Activated CD8-positive, alpha-beta memory T cell treated with anti-CD3 and anti-CD28 coated beads, Interleukin-2, amount 50 U/mL, for 1 hour (primary cell): ENCODE measurements at regions not wholly inside any gene's neighbourhood (a gene's known extent, or its start where the extent isn't known, plus 50 kb on each side); places are given as distances from the start of the nearest gene placed in this dataset.

Source experiments
- DNase-seq: peaks from one replicate; pipeline ENCODE4 v3.0.0-alpha.2; 2020; ENCODE audit errors: extremely low read depth

- DNase-seq, result no peak
These were observed 136.8 kb upstream of the AFF2 start for GRCh38 chrX:148363471-148364235.

GRCh38 chrX:148365233-148365632, 135.2 kb upstream of the AFF2 start:
- no peak for DNase-seq

- no peak for DNase-seq
These were observed 129.1 kb upstream of the AFF2 start for GRCh38 chrX:148371291-148371690.

- no peak for DNase-seq
These were observed 127.5 kb upstream of the AFF2 start for GRCh38 chrX:148372925-148373324.

- DNase-seq, result no peak
These were observed 124.1 kb upstream of the AFF2 start for GRCh38 chrX:148376342-148376741.

DNA sequence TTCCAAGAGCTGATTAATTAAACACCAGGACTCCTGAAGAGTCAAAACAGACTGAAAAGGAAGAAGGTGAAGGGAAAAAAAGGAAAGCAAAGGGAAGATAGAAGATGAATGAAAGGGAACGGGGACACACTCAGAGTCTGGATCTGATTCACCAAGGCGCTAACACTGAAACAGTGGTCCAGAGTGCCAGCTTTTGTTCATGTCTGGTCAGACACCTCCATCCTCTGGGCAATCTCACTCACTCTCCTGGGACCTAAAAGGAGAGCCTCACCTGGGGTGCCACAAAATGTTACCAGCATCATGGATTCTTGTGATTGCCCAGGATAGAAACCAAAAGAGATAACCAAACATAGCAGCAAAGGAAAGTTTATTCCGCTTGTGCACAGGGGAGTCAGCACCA, 120.3 kb upstream of the AFF2 start:
- no peak for DNase-seq

- DNase-seq, result peak; percentile 2
These were observed 119.5 kb upstream of the AFF2 start for GRCh38 chrX:148380650-148381561.

DNA sequence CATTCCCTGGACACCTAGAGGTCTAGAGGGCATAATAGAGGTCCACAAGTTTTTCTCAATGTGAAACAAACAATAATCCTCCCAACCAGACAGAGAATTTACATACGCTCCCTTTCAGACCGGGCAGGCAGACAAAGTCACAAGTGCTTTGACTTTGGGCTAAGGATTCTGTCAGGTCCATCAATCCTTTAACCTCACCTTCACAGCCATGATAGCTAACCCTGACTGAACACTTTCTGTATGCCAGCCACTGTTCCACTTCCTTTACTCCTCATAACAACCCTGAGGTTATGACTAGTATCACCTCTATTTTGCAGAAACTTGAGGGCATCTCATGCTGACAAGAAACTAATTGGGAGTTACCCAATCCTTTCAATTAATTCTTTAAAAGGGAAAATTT, 118.8 kb upstream of the AFF2 start:
- no peak for DNase-seq

GRCh38 chrX:148382983-148383382, 117.4 kb upstream of the AFF2 start:
- no peak for DNase-seq

- no peak for DNase-seq
These were observed 114.9 kb upstream of the AFF2 start for GRCh38 chrX:148385471-148385870.

DNA sequence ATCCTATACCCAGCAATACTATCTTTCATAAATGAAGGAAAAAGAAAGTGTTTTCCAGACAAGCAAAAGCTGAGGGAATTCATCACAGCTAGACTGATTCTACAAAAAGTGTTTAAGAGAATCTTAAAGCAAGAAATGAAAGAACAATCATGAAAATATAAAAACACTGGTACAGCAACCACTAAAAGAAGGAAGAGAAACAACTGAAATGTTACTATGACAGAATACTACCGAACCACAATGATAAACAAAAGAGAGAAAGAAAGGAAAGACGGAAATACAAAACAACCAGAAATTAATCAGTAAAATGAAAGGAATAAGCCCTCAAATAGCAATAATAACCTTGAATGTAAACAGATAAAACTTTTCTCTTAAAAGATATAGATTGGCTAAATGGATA, 110.8 kb upstream of the AFF2 start:
- no peak for DNase-seq

GRCh38 chrX:148412006-148412405, 88.4 kb upstream of the AFF2 start:
- no peak for DNase-seq

DNA sequence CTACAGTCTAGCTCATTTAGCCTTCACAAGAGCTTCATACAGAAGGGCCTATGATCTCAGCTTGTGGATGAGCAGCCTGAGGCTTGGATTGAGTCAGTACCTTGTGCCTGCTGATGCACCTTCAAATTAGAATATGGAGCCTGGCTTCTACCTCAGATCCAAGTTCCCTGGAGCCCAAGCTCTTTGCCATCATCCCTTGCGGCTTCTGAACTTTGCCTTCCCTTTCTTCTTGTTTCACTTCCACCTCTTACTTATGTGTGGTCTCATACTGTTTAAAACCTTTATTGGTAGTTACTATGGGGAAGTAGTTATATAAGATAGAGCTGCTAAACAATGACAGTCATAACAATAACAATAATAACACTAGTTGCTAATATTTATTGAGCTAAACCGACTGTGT, 84.3 kb upstream of the AFF2 start:
- DNase-seq, result no peak

DNA sequence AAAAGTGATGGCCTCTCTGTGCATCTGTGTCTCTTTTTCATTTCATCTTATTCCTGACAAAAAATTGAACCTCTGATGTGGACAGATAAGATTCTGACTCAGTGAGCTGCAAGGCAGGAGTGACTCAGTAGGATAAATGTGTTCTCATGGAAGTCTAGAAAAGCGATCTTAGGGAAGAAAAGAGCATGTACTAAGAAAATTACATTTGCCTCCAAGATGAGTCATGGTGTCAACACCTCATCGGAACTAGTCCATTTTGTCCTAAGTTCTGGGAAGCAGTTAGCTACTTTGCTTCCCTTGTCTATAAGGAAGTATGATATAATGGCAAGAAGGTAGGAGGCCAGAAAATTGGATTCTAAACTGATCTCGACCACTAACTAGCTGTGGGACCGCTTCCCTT, 83.5 kb upstream of the AFF2 start:
- no peak for DNase-seq

DNA sequence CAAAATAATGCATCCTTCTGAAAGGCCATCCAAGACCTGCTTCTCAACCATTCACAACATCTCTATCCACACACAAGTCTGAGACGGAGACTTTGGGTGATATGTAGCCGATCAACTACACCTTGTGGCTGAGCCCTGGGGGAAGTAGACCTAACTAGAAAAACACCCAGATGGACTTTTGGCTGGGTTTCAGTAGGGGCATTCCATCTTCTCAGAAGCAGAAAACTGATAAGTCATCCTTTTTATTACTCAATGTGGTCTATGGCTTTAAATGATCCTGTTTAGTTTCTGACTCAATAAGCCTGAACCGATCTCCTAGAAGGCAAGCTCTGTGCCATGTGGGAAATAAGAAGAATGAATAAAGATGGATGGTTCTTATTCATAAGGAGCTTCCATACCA, 82.5 kb upstream of the AFF2 start:
- DNase-seq, result no peak

- no peak for DNase-seq
These were observed 77.9 kb upstream of the AFF2 start for GRCh38 chrX:148422526-148422925.

GRCh38 chrX:148424570-148424969, 75.8 kb upstream of the AFF2 start:
- DNase-seq, result no peak

- no peak for DNase-seq
These were observed 74.0 kb upstream of the AFF2 start for GRCh38 chrX:148426467-148426866.

DNA sequence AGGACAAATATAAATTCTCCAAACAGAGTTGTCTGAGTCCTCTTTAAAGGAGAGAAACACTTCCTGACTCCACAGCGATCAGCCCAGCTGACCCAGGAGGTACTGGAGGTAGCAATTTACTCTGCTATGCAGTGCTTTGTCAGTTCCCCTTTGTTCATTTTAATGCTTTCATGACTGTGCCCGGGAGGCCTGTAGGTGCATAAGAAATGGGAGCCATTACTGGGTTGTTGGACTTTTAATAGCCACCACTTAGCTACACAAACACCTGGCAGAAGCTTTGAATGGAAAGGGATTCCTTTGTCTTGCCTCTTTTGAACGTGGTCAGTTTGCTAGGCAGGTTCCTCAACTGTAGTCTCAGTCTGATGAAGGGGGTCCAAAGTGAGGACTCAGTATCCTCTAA, 59.0 kb upstream of the AFF2 start:
- DNase-seq, result no peak

DNA sequence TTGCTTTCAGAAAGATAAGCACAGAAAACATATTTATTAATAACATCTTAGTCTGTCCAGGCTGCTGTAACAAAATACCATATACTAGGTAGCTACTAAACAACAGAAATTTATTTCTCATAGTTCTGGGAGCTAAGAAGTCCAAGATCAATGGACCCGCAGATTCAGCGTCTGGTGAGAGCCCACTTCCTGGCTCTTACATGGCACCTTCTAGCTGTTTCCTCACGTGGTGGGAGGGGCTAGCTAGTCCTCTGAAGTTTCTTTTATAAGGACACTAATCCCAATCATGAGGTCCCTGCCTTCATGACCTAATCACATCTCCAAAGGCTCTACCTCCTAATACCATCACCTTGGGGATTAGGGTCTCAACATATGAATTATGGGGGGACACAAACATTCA, 57.2 kb upstream of the AFF2 start:
- DNase-seq, result no peak

GRCh38 chrX:148448686-148449085, 51.7 kb upstream of the AFF2 start:
- no peak for DNase-seq
